ENCODE measurements at regions not wholly inside any gene's neighbourhood (a gene's known extent, or its start where the extent isn't known, plus 50 kb on each side); places are given as distances from the start of the nearest gene placed in this dataset.

DNA sequence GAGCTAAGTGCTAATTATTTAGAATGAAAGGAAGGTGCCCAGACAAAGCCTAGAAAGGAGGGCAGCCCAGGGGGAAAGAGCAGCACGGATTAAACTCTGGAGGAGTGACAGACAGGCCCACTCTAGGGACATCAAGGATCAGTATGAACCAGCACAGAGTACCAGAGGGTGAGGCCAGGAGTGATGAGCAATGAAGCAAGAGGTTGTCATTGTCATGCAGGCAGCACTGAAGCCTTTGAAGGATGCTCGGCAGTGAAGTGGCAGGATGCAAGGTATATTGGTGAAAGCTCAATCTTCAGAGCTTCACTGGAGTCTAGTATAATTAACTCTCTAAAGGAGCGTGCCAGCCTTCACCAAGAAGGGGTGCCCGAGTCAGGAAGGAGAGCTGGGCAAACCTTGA lies 112.0 kb upstream of the INHBA start:
- Histone ChIP-seq H3K4me2 (replicated peaks; ENCODE audit: low read depth, low read length, poor library complexity, severe bottlenecking) (no peak overlapping the region), H2AFZ (ENCODE audit: insufficient read depth, low read depth, low read length, poor library complexity, severe bottlenecking) (peak overlapping the region; percentile 1), H3K9ac (ENCODE audit: low read length) (no peak overlapping the region), H3K4me3 (ENCODE audit: control extremely low read depth in 1 of 5, extremely low read depth in 1 of 5, insufficient read depth in 1 of 5, low read depth in 2 of 5, low read length in 4 of 5) (no peak overlapping the region), H4K20me1 (ENCODE audit: control insufficient read depth, insufficient read depth, low read length, poor library complexity, severe bottlenecking) (no peaks in the 10 kb centered on the region), H3K27me3 (replicated peaks in 1 of 4; ENCODE audit: control extremely low read depth in 1 of 4, control insufficient read depth in 3 of 4, insufficient read depth in 4 of 4, low read length in 3 of 4) (no peaks in the 10 kb centered on the region), H3K36me3 (replicated peaks in 1 of 2; ENCODE audit: control extremely low read depth in 1 of 2, control insufficient read depth in 1 of 2, extremely low read depth in 1 of 2, insufficient read depth in 2 of 2, low read length in 1 of 2) (no peaks in the 10 kb centered on the region), H3K4me1 (ENCODE audit: control insufficient read depth in 2 of 2, insufficient read depth in 2 of 2, low read length in 2 of 2) (peaks cover 6 to 12% of the 10 kb centered on the region in 2 donors), H3K79me2 (ENCODE audit: control insufficient read depth, insufficient read depth, low read length) (no peaks in the 10 kb centered on the region), H3K27ac (ENCODE audit: low read length in 2 of 2) (no peak overlapping the region), H3K9me3 (ENCODE audit: control extremely low read depth in 1 of 3, control insufficient read depth in 2 of 3, insufficient read depth in 1 of 3, low read length in 2 of 3) (no peaks in the 10 kb centered on the region)
- WGBS (ENCODE audit: insufficient coverage): 83% methylated on average over 4 of the region's 4 CpGs
- DNase-seq (no peak), ATAC-seq (ENCODE audit: low read depth) (no peak)
- Mint-ChIP-seq H3K4me1 (peaks cover 34% of the 10 kb centered on the region), H3K27me3 (no peaks in the 10 kb centered on the region), H3K4me3 (no peak overlapping the region), H3K27ac (no peak overlapping the region), H3K9me3 (ENCODE audit: insufficient read depth) (peaks cover 3% of the 10 kb centered on the region)
- CTCF ChIA-PET: no interaction called here
- POLR2A ChIA-PET: no interaction called here
- intact Hi-C loops (cut with micrococcal nuclease): no loop called here
- no peak for TF ChIP-seq EZH2 (IDR thresholded peaks at IDR 0.05; ENCODE audit: borderline replicate concordance, insufficient read depth, low read depth, low read length, poor library complexity, severe bottlenecking)
- TF ChIP-seq, protein P1, sequence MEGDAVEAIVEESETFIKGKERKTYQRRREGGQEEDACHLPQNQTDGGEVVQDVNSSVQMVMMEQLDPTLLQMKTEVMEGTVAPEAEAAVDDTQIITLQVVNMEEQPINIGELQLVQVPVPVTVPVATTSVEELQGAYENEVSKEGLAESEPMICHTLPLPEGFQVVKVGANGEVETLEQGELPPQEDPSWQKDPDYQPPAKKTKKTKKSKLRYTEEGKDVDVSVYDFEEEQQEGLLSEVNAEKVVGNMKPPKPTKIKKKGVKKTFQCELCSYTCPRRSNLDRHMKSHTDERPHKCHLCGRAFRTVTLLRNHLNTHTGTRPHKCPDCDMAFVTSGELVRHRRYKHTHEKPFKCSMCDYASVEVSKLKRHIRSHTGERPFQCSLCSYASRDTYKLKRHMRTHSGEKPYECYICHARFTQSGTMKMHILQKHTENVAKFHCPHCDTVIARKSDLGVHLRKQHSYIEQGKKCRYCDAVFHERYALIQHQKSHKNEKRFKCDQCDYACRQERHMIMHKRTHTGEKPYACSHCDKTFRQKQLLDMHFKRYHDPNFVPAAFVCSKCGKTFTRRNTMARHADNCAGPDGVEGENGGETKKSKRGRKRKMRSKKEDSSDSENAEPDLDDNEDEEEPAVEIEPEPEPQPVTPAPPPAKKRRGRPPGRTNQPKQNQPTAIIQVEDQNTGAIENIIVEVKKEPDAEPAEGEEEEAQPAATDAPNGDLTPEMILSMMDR (IDR thresholded peaks at IDR 0.05): no peak

- H3K4me3 Mint-ChIP-seq: no peak overlapping the region
Measured at GRCh38 chr7:41813286-41813685, 110.4 kb upstream of the INHBA start.

More at GRCh38 chr7:41813286-41813685, 110.4 kb upstream of the INHBA start:
- TF ChIP-seq, protein P1 (IDR thresholded peaks at IDR 0.05): no peak
- no peak for TF ChIP-seq EZH2 (IDR thresholded peaks at IDR 0.05; ENCODE audit: borderline replicate concordance, insufficient read depth, low read depth, low read length, poor library complexity, severe bottlenecking)
- ATAC-seq (ENCODE audit: low read depth) (no peak), DNase-seq (no peak)
- Histone ChIP-seq H3K4me1 (ENCODE audit: control insufficient read depth in 2 of 2, insufficient read depth in 2 of 2, low read length in 2 of 2) (peaks cover 6 to 13% of the 10 kb centered on the region in 2 donors), H3K79me2 (ENCODE audit: control insufficient read depth, insufficient read depth, low read length) (no peaks in the 10 kb centered on the region), H3K9me3 (ENCODE audit: control extremely low read depth in 1 of 3, control insufficient read depth in 2 of 3, insufficient read depth in 1 of 3, low read length in 2 of 3) (no peaks in the 10 kb centered on the region), H4K20me1 (ENCODE audit: control insufficient read depth, insufficient read depth, low read length, poor library complexity, severe bottlenecking) (no peaks in the 10 kb centered on the region), H3K27me3 (replicated peaks in 1 of 4; ENCODE audit: control extremely low read depth in 1 of 4, control insufficient read depth in 3 of 4, insufficient read depth in 4 of 4, low read length in 3 of 4) (no peaks in the 10 kb centered on the region), H2AFZ (ENCODE audit: insufficient read depth, low read depth, low read length, poor library complexity, severe bottlenecking) (no peak overlapping the region), H3K27ac (ENCODE audit: low read length in 2 of 2) (no peak overlapping the region), H3K9ac (ENCODE audit: low read length) (no peak overlapping the region), H3K4me3 (ENCODE audit: control extremely low read depth in 1 of 5, extremely low read depth in 1 of 5, insufficient read depth in 1 of 5, low read depth in 2 of 5, low read length in 4 of 5) (no peak overlapping the region), H3K36me3 (replicated peaks in 1 of 2; ENCODE audit: control extremely low read depth in 1 of 2, control insufficient read depth in 1 of 2, extremely low read depth in 1 of 2, insufficient read depth in 2 of 2, low read length in 1 of 2) (no peaks in the 10 kb centered on the region), H3K4me2 (replicated peaks; ENCODE audit: low read depth, low read length, poor library complexity, severe bottlenecking) (no peak overlapping the region)
- POLR2A ChIA-PET: no interaction called here
- H3K9me3 Mint-ChIP-seq (ENCODE audit: insufficient read depth): no peaks in the 10 kb centered on the region
- H3K27me3 Mint-ChIP-seq: no peaks in the 10 kb centered on the region
- no peak overlapping the region for H3K27ac Mint-ChIP-seq
- peaks cover 35% of the 10 kb centered on the region for H3K4me1 Mint-ChIP-seq
- CTCF ChIA-PET: no interaction called here
- intact Hi-C loops (cut with micrococcal nuclease): no loop called here
- WGBS (ENCODE audit: insufficient coverage): no CpG with 5 or more reads among the region's 2 CpGs
